Esophagus squamous epithelium (tissue), 5 donors: ENCODE measurements at regions not wholly inside any gene's neighbourhood (a gene's known extent, or its start where the extent isn't known, plus 50 kb on each side); places are given as distances from the start of the nearest gene placed in this dataset.

Experiments
- DNase-seq: peaks from one replicate; lab custom pipeline; 2025; lab: John Stamatoyannopoulos, UW
- H3K27ac ChIP-seq, 4 donors: fragments of 200-600 bp; sonication (generic); one replicate each; pipeline ENCODE4 v1.5.1; 2016 to 2019; ENCODE audit warnings: mild to moderate bottlenecking in 1 of 4
- H3K27me3 ChIP-seq, 4 donors: fragments of 200-600 bp; sonication (generic); 1 replicate in 3 of 4; 2 replicates in 1 of 4; pipeline versions ENCODE4 v1.5.1 to v1.6.0; 2017 to 2021; ENCODE audit warnings: antibody characterized with exemption in 1 of 4
- H3K36me3 ChIP-seq, 3 donors: fragments of 200-600 bp; sonication (generic); one replicate each; pipeline ENCODE4 v1.5.1; 2016 to 2019
- H3K4me1 ChIP-seq, 3 donors: fragments of 200-600 bp; sonication (generic); one replicate each; pipeline ENCODE4 v1.5.1; 2017 to 2019
- H3K4me3 ChIP-seq, 4 donors: fragments of 200-600 bp; sonication (generic); 1 replicate in 3 of 4; 2 replicates in 1 of 4; pipeline ENCODE4 v1.5.1; 2016 to 2019; ENCODE audit warnings: mild to moderate bottlenecking in 2 of 4, moderate library complexity in 1 of 4
- H3K9me3 ChIP-seq, 3 donors: fragments of 200-600 bp; sonication (generic); one replicate each; pipeline ENCODE4 v1.5.1; 2016 to 2019
- POLR2A ChIP-seq, 4 donors: fragments of 450-650 bp; IDR thresholded peaks; one replicate each; pipeline ENCODE4 v1.6.1; 2017; ENCODE audit warnings: antibody characterized with exemption in 4 of 4, mild to moderate bottlenecking in 4 of 4, moderate library complexity in 3 of 4
- WGBS, 2 donors: methylation state at CpG; one replicate each; pipeline ENCODE4 v1.1.5; 2018; 5-methylcytosine and 5-hydroxymethylcytosine counted together
- intact Hi-C: fragments of 100-400 bp; cut with DNase I; formaldehyde crosslinking; loops from one replicate; pipeline ENCODE4 v1.15.0; 2022
- TF ChIP-seq, protein P1 (sequence below), 6 experiments: fragments of 450-650 bp in 4 of 6; fragments of 200-600 bp in 2 of 6; sonication (generic) in 2 of 6; IDR thresholded peaks; one replicate each; pipeline ENCODE4 v1.5.1; 2016 to 2019; ENCODE audit warnings: antibody characterized with exemption in 6 of 6, mild to moderate bottlenecking in 4 of 6, moderate library complexity in 4 of 6
- donor health status: DM: yes; HTN: yes; CAD: no.

DNA sequence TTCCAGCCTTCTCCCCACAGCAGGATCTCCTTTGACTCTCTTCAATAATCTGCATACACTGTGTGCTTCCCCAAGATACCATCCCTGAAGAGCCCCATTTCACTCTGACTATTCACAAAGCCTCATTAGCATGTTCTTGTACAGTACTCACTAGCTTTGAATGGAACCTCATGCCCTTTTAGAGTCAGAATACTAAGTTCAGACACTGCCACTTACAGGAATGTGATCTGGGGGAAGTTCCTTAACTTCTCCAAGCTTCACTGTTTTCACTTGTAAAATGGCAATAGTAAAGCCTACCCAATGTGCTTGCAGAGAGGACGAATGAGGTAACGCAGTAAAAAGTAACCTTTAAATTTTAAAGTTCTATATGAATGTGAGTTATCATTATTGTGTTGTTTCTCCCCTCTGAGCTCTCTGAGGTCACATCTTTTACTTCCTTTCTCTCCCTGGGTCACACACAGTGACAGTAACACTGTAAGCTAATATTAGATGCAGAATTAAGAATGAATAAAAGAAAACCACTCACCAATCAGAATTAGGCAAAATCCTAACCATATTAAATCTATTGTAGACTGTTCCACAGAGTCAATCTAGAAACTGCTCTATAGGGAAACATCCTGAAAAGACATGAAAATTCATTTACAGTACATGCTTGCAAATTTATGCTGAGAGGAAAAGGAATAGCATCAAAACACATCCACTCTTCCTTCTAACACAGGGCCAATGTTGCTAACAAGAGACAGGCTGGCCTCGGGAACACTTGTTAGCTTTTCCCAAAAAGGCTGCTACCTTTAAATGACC lies 64.2 kb upstream of the IL6 start:
- intact Hi-C loops, result no loop called here
- Histone ChIP-seq H3K27ac (no peak overlapping the region), H3K4me3 (no peak overlapping the region), H3K9me3 (no peaks in the 10 kb centered on the region), H3K36me3 (no peaks in the 10 kb centered on the region), H3K4me1 (peaks cover 0 to 8% (median 0%) of the 10 kb centered on the region in 3 donors), H3K27me3 (peaks cover 0 to 8% (median 0%) of the 10 kb centered on the region in 4 donors)
- TF ChIP-seq, protein P1, sequence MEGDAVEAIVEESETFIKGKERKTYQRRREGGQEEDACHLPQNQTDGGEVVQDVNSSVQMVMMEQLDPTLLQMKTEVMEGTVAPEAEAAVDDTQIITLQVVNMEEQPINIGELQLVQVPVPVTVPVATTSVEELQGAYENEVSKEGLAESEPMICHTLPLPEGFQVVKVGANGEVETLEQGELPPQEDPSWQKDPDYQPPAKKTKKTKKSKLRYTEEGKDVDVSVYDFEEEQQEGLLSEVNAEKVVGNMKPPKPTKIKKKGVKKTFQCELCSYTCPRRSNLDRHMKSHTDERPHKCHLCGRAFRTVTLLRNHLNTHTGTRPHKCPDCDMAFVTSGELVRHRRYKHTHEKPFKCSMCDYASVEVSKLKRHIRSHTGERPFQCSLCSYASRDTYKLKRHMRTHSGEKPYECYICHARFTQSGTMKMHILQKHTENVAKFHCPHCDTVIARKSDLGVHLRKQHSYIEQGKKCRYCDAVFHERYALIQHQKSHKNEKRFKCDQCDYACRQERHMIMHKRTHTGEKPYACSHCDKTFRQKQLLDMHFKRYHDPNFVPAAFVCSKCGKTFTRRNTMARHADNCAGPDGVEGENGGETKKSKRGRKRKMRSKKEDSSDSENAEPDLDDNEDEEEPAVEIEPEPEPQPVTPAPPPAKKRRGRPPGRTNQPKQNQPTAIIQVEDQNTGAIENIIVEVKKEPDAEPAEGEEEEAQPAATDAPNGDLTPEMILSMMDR (IDR thresholded peaks at IDR 0.05), result no peak
- TF ChIP-seq POLR2A (IDR thresholded peaks at IDR 0.05), result no peak
- no peak for DNase-seq
- WGBS, 2 donors, result 75% methylated on average over 3 of the region's 3 CpGs

DNA sequence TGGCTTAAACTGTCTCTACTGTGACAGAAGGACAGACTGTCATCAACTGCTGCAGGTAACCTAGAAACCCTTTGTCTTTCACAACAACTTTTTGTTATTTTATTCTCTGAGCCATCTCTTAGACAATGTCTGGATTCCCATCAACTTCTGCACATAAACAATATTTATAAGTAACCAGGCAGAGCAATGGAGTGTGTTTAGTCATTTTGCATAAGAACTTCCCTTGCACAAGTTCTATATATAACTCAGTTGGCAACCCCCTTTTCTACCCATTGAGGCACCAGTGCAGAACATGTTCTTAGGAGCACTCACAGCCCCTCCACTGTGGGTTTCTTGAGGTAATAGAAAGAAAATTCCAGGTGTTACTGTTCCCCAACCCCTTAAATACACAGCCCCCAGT lies 65.0 kb upstream of the IL6 start:
- H3K27me3 ChIP-seq, result peaks cover 0 to 8% (median 0%) of the 10 kb centered on the region in 4 donors
- DNase-seq, result no peak
- no peak overlapping the region for H3K27ac ChIP-seq
- peaks cover 0 to under 1% (median 0%) of the 10 kb centered on the region in 3 donors for H3K4me1 ChIP-seq
- intact Hi-C loops, result no loop called here
- no peaks in the 10 kb centered on the region for H3K36me3 ChIP-seq
- TF ChIP-seq, protein P1 (IDR thresholded peaks at IDR 0.05), result no peak
- no peak for TF ChIP-seq POLR2A (IDR thresholded peaks at IDR 0.05)
- no peaks in the 10 kb centered on the region for H3K9me3 ChIP-seq
- no peak overlapping the region for H3K4me3 ChIP-seq

DNA sequence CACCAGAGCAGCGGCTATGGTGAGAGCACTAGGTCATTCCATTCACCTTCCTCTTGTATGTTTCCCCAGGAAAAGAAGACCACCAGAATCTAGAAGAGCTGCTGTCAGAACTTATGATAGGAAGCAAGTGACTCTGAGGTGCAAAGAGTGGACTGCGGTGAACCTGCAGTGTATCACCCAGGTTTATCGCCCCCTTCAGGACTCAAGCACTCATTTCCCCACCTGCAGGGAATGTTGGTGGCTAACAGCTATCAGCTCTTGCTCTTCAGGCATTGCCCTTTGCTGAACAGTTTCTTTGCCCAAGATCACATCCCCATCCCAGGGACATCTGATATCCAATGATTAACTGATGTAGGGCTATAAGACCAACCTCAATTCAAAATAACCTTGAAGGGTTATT lies 66.3 kb upstream of the IL6 start:
- intact Hi-C loops, result no loop called here
- TF ChIP-seq POLR2A (IDR thresholded peaks at IDR 0.05), result no peak
- TF ChIP-seq, protein P1 (IDR thresholded peaks at IDR 0.05), result no peak
- peaks cover 0 to 8% (median 0%) of the 10 kb centered on the region in 4 donors for H3K27me3 ChIP-seq
- no peaks in the 10 kb centered on the region for H3K9me3 ChIP-seq
- no peak overlapping the region for H3K27ac ChIP-seq
- H3K36me3 ChIP-seq, result no peaks in the 10 kb centered on the region
- DNase-seq, result no peak
- no peak overlapping the region for H3K4me3 ChIP-seq
- WGBS, 2 donors, result 66 to 100% methylated on average over 2 to 3 of the region's 3 CpGs
- no peaks in the 10 kb centered on the region for H3K4me1 ChIP-seq

DNA sequence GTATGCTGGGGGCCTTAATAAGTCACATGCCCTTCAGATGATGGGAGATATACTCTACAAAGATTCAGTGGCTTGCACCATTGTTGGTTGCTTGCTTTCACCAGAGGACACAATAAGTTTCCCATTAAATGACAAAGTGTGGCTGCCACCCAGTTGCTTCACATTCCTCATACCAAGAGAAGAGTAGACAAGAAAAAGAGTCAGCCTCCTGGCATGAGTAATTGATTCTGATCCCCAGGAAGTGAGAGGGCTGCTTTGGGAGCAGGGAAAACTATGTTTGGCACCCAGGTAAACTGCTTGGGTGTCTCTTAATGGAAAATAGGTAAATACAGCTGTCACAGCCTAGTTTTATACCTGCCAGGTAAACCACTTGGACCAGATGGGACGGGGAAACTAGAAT lies 66.7 kb upstream of the IL6 start:
- Histone ChIP-seq H3K4me1 (no peaks in the 10 kb centered on the region), H3K9me3 (no peaks in the 10 kb centered on the region), H3K27me3 (peaks cover 0 to 8% (median 0%) of the 10 kb centered on the region in 4 donors), H3K27ac (no peak overlapping the region), H3K4me3 (no peak overlapping the region), H3K36me3 (no peaks in the 10 kb centered on the region)
- intact Hi-C loops, result no loop called here
- 63 to 100% methylated on average over 1 of the region's 1 CpG for WGBS, 2 donors
- DNase-seq, result no peak
- TF ChIP-seq POLR2A (IDR thresholded peaks at IDR 0.05), result no peak
- TF ChIP-seq, protein P1 (IDR thresholded peaks at IDR 0.05), result no peak

DNA sequence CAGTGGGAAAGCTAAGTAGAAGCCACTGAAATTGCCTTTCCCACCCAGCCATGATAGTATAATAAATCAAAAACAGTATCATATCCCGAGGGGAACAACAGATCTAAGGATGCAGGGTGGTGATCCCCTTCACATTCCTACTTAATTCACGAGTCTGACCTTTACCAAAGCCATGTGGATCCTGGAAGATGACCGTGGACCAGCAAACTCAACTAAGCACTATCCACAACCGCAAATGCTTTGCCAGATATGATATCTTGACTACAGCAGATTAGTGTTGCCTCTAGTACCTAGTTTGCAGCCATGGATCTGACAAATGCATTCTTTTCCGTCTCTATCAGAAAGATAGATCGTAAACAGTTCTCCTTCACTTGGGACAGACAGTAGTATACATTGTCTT lies 67.3 kb upstream of the IL6 start:
- H3K27me3 ChIP-seq, result peaks cover 0 to 8% (median 0%) of the 10 kb centered on the region in 4 donors
- DNase-seq, result no peak
- no peaks in the 10 kb centered on the region for H3K4me1 ChIP-seq
- no peak for TF ChIP-seq POLR2A (IDR thresholded peaks at IDR 0.05)
- TF ChIP-seq, protein P1 (IDR thresholded peaks at IDR 0.05), result no peak
- WGBS, 2 donors, result 75 to 85% methylated on average over 6 of the region's 6 CpGs
- no peaks in the 10 kb centered on the region for H3K9me3 ChIP-seq
- no peaks in the 10 kb centered on the region for H3K36me3 ChIP-seq
- no peak overlapping the region for H3K27ac ChIP-seq
- intact Hi-C loops, result no loop called here
- no peak overlapping the region for H3K4me3 ChIP-seq
